ENCODE measurements at regions not wholly inside any gene's neighbourhood (a gene's known extent, or its start where the extent isn't known, plus 50 kb on each side); places are given as distances from the start of the nearest gene placed in this dataset.

DNA sequence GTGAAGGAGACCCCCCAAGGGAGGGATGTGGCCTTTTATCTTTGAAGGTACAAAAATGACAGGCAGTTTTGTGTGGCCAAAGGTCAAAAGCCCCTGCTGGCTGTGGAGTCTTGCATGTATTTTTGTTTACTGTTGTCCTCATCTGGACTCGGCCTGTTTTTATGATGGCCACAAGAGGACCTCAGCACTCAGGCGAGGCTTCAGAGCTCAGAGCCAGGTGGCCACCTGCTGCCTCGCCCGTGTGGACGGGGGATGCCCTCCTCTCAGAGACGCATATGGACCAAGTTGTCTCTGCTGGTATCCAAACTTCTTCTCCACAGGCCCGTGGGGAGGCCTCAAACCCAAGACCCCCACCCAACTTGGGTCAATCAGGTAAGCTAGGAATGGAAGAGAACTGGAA lies 118.2 kb downstream of the DACT2 start:
- no peak for DNase-seq
- TF ChIP-seq, protein P1, sequence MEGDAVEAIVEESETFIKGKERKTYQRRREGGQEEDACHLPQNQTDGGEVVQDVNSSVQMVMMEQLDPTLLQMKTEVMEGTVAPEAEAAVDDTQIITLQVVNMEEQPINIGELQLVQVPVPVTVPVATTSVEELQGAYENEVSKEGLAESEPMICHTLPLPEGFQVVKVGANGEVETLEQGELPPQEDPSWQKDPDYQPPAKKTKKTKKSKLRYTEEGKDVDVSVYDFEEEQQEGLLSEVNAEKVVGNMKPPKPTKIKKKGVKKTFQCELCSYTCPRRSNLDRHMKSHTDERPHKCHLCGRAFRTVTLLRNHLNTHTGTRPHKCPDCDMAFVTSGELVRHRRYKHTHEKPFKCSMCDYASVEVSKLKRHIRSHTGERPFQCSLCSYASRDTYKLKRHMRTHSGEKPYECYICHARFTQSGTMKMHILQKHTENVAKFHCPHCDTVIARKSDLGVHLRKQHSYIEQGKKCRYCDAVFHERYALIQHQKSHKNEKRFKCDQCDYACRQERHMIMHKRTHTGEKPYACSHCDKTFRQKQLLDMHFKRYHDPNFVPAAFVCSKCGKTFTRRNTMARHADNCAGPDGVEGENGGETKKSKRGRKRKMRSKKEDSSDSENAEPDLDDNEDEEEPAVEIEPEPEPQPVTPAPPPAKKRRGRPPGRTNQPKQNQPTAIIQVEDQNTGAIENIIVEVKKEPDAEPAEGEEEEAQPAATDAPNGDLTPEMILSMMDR (IDR thresholded peaks at IDR 0.05; ENCODE audit: partially characterized antibody, unreplicated experiment): no peak
- Mint-ChIP-seq H3K27ac (ENCODE audit: unreplicated experiment) (no peak overlapping the region), H3K4me1 (ENCODE audit: low read depth, unreplicated experiment) (no peaks in the 10 kb centered on the region), H3K9me3 (ENCODE audit: unreplicated experiment) (peaks cover 5% of the 10 kb centered on the region), H3K36me3 (ENCODE audit: unreplicated experiment) (no peaks in the 10 kb centered on the region), H3K27me3 (ENCODE audit: unreplicated experiment) (peaks cover 6% of the 10 kb centered on the region), H3K4me3 (ENCODE audit: unreplicated experiment) (no peak overlapping the region)

DNA sequence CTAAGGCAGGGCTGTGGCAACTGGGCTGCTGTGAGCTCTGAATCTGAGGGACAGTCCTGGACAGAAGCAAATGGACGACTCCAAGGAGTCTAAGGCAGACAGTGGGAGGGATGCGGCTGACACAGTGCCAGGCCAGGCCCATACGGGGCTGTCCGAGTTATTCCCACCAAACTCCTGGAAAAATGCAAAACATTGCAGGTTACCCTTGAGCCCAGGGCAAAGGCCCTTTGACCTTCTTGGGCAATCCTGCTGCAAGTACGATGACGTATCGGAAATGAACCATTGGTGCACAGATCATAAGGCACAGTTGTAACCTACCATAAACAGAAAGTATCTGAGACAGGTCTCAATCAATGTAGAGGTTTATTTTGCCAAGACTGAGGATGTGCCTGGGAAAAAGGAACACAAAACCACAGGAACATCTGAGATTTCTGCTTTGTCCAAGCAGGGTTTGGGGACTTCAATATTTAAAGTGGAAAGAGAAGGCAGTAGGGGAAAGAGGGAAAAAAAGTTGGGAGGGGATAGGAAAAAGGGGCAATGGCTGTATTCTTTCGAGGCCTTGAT lies 118.9 kb downstream of the DACT2 start:
- Mint-ChIP-seq H3K27ac (ENCODE audit: unreplicated experiment) (no peak overlapping the region), H3K27me3 (ENCODE audit: unreplicated experiment) (peaks cover 6% of the 10 kb centered on the region), H3K9me3 (ENCODE audit: unreplicated experiment) (peaks cover 3% of the 10 kb centered on the region), H3K4me3 (ENCODE audit: unreplicated experiment) (no peak overlapping the region), H3K36me3 (ENCODE audit: unreplicated experiment) (no peaks in the 10 kb centered on the region), H3K4me1 (ENCODE audit: low read depth, unreplicated experiment) (no peaks in the 10 kb centered on the region)
- TF ChIP-seq, protein P1 (IDR thresholded peaks at IDR 0.05; ENCODE audit: partially characterized antibody, unreplicated experiment): no peak
- DNase-seq: no peak

DNA sequence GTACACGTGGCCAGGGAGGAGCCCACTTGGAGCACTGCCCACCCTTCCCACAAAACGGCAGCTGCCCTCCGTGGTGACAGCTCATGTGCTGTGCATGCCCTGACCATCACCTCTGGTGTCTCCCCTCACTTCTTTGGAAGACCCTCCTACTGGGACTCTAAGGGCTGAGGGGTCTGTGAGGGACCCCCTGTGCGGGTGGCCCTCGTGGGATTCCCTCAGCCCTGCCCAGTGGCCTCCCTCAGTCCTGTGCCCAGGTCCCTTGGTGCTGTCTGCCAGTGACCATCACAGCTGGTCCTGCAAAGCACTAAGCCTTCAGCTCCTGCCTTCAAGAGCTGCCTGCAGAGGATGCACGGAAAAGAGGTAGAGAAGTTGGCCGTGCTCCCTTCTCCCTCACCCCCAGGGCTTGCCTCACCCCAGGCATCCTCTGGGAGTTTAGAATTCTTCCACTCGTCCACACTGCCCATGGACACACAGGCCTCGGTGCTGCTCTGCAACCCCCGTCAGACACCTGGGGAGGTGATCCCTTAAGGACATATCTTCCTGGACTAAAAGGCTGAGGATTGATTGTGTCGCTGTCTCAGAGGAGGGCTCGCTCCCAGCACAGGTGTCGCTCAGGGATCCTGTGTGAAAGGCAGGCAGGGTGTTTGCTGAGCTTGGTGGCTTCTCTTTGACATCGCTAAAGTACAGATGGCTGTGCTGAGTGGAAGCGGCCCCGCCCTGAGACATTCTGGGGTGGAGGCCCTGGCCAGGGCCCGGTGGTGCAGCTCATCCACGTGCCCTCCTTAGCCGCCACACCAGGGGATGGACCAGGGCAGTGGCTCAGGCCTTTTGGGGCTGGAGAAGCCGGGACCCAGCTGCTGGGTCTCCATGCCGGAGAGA lies 119.5 kb upstream of the FRMD1 start:
- Mint-ChIP-seq H3K27me3 (ENCODE audit: unreplicated experiment) (peaks cover 8% of the 10 kb centered on the region), H3K4me3 (ENCODE audit: unreplicated experiment) (no peak overlapping the region), H3K9me3 (ENCODE audit: unreplicated experiment) (peaks cover 4% of the 10 kb centered on the region), H3K4me1 (ENCODE audit: low read depth, unreplicated experiment) (no peaks in the 10 kb centered on the region), H3K27ac (ENCODE audit: unreplicated experiment) (no peak overlapping the region), H3K36me3 (ENCODE audit: unreplicated experiment) (no peaks in the 10 kb centered on the region)
- DNase-seq: no peak
- TF ChIP-seq, protein P1 (IDR thresholded peaks at IDR 0.05; ENCODE audit: partially characterized antibody, unreplicated experiment): no peak

DNA sequence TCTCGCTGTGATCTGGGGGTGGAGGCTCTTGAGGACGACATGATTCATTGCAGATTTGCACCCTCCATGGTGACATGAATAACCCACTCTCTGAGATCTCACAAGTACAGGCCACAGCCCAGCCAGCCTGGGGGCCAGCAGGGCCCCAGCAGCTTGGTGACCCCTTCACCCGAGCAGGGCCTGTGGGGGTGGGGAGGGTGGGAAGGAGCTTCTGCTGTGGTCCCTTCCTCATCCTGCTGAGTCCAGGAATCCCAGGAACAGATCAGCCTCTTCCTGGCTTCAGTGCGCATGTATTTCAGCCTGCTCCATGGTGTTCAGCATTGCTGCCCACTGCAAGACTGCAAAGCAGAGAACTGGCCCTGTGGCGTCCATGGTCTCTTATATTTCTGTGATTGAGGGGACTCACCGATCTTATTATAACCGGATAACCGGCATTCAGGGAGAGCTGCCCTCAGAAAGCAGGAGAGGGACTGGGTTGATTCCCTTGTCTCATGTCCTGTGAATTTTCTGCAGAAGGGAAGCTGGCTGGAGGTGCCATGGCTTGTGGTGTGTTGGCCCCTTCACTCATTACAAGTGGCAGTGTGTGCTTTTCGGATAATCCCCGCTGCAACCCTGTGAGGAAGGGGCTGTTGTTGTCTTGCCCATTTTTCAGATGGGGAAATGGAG lies 118.8 kb upstream of the FRMD1 start:
- TF ChIP-seq, protein P1 (IDR thresholded peaks at IDR 0.05; ENCODE audit: partially characterized antibody, unreplicated experiment): no peak
- Mint-ChIP-seq H3K36me3 (ENCODE audit: unreplicated experiment) (no peaks in the 10 kb centered on the region), H3K27ac (ENCODE audit: unreplicated experiment) (no peak overlapping the region), H3K9me3 (ENCODE audit: unreplicated experiment) (peaks cover 4% of the 10 kb centered on the region), H3K27me3 (ENCODE audit: unreplicated experiment) (peaks cover 11% of the 10 kb centered on the region), H3K4me1 (ENCODE audit: low read depth, unreplicated experiment) (no peaks in the 10 kb centered on the region), H3K4me3 (ENCODE audit: unreplicated experiment) (no peak overlapping the region)
- no peak for DNase-seq

Measured in glutamatergic neuron (in vitro differentiated cells).